Activated CD8-positive, alpha-beta T cell treated with anti-CD3 and anti-CD28 coated beads for 36 hours (primary cell): ENCODE measurements at regions not wholly inside any gene's neighbourhood (a gene's known extent, or its start where the extent isn't known, plus 50 kb on each side); places are given as distances from the start of the nearest gene placed in this dataset.

Experiments
- ATAC-seq: fragments of 200-7000 bp; cut with Tn5 transposase; one replicate; pipeline ENCODE4 v1.10.0; 2021; ENCODE audit warnings: mild to moderate bottlenecking, moderate library complexity
- CTCF ChIA-PET: fragments of 350-600 bp; sonication (Branson Sonifier 250); formaldehyde crosslinking; loops from one replicate; lab custom pipeline; 2021; ENCODE audit warnings: antibody characterized with exemption; lab: Charles Lee
- POLR2A ChIA-PET: fragments of 350-600 bp; sonication (Branson Sonifier 250); formaldehyde crosslinking; loops from one replicate; lab custom pipeline; 2021; ENCODE audit warnings: antibody characterized with exemption; lab: Charles Lee
- DNase-seq: peaks from one replicate; pipeline ENCODE4 v3.0.0-alpha.2; 2020
- H3K27ac Mint-ChIP-seq: one replicate; pipeline ENCODE4 v1.8.0; 2021; ENCODE audit warnings: mild to moderate bottlenecking, mixed read lengths
- H3K27me3 Mint-ChIP-seq: one replicate; pipeline ENCODE4 v1.8.0; 2021; ENCODE audit warnings: mixed read lengths
- H3K36me3 Mint-ChIP-seq: one replicate; pipeline ENCODE4 v1.8.0; 2021; ENCODE audit warnings: low read depth, mixed read lengths
- H3K4me1 Mint-ChIP-seq: one replicate; pipeline ENCODE4 v1.8.0; 2021; ENCODE audit warnings: low read depth, mixed read lengths
- H3K4me3 Mint-ChIP-seq: one replicate; pipeline ENCODE4 v1.8.0; 2021; ENCODE audit warnings: mild to moderate bottlenecking, moderate library complexity, mixed read lengths
- H3K9me3 Mint-ChIP-seq: one replicate; pipeline ENCODE4 v1.8.0; 2021; ENCODE audit warnings: mixed read lengths
- CTCF ChIP-seq: fragments of 200-600 bp; IDR thresholded peaks from one replicate; pipeline ENCODE4 v1.8.0; 2022; ENCODE audit warnings: antibody characterized with exemption, mild to moderate bottlenecking
- intact Hi-C: fragments of 100-400 bp; cut with micrococcal nuclease; formaldehyde crosslinking; loops from one replicate; pipeline ENCODE4 v1.10.0; 2022

GRCh38 chr4:111537871-111538270 is 607.4 kb upstream of the FAM241A start:
- intact Hi-C loops, result no loop called here
- ChIA-PET POLR2A (no interaction called here), CTCF (no interaction called here)
- ATAC-seq (no peak), DNase-seq (no peak)
- H3K36me3 Mint-ChIP-seq, result no peaks in the 10 kb centered on the region
- H3K4me1 Mint-ChIP-seq, result no peaks in the 10 kb centered on the region
- H3K9me3 Mint-ChIP-seq, result peaks cover 2% of the 10 kb centered on the region
- H3K27me3 Mint-ChIP-seq, result no peaks in the 10 kb centered on the region
- H3K27ac Mint-ChIP-seq, result no peak overlapping the region
- H3K4me3 Mint-ChIP-seq, result no peak overlapping the region
- no peak for TF ChIP-seq CTCF

GRCh38 chr4:111540671-111541070 is 604.6 kb upstream of the FAM241A start:
- Mint-ChIP-seq H3K9me3 (peaks cover 2% of the 10 kb centered on the region), H3K4me3 (no peak overlapping the region), H3K27ac (no peak overlapping the region), H3K4me1 (no peaks in the 10 kb centered on the region), H3K36me3 (no peaks in the 10 kb centered on the region), H3K27me3 (no peaks in the 10 kb centered on the region)
- no peak for TF ChIP-seq CTCF
- intact Hi-C loops, result no loop called here
- ChIA-PET CTCF (no interaction called here), POLR2A (no interaction called here)
- no peak for DNase-seq
- ATAC-seq, result no peak

GRCh38 chr4:111542056-111542455 is 603.2 kb upstream of the FAM241A start:
- Mint-ChIP-seq H3K4me1 (no peaks in the 10 kb centered on the region), H3K36me3 (no peaks in the 10 kb centered on the region), H3K27ac (no peak overlapping the region), H3K27me3 (no peaks in the 10 kb centered on the region), H3K4me3 (no peak overlapping the region), H3K9me3 (peaks cover 2% of the 10 kb centered on the region)
- intact Hi-C loops, result no loop called here
- no peak for TF ChIP-seq CTCF
- ATAC-seq (no peak), DNase-seq (no peak)
- ChIA-PET POLR2A (no interaction called here), CTCF (no interaction called here)

- ATAC-seq (no peak), DNase-seq (no peak)
- Mint-ChIP-seq H3K27ac (no peak overlapping the region), H3K36me3 (no peaks in the 10 kb centered on the region), H3K9me3 (peaks cover 2% of the 10 kb centered on the region), H3K4me1 (no peaks in the 10 kb centered on the region), H3K4me3 (no peak overlapping the region), H3K27me3 (no peaks in the 10 kb centered on the region)
- no peak for TF ChIP-seq CTCF
- ChIA-PET CTCF (no interaction called here), POLR2A (no interaction called here)
- intact Hi-C loops, result no loop called here
These were observed 598.4 kb upstream of the FAM241A start for GRCh38 chr4:111546881-111547280.

- Mint-ChIP-seq H3K9me3 (peaks cover 6% of the 10 kb centered on the region), H3K36me3 (no peaks in the 10 kb centered on the region), H3K4me1 (no peaks in the 10 kb centered on the region), H3K4me3 (no peak overlapping the region), H3K27ac (no peak overlapping the region), H3K27me3 (no peaks in the 10 kb centered on the region)
- DNase-seq, result no peak
- CTCF ChIA-PET, result no interaction called here
- POLR2A ChIA-PET, result no interaction called here
- no peak for TF ChIP-seq CTCF
- ATAC-seq, result no peak
- intact Hi-C loops, result no loop called here
These were observed 589.0 kb upstream of the FAM241A start for GRCh38 chr4:111556141-111556781.
